Esophagus muscularis mucosa (tissue), 4 donors: ENCODE measurements at regions not wholly inside any gene's neighbourhood (a gene's known extent, or its start where the extent isn't known, plus 50 kb on each side); places are given as distances from the start of the nearest gene placed in this dataset.

Source experiments
- DNase-seq: peaks from one replicate; pipeline ENCODE4 v3.0.0-alpha.2; 2017; ENCODE audit errors: extremely low spot score
- H3K27ac ChIP-seq, 4 donors: fragments of 200-600 bp; sonication (generic); replicated peaks in 1 of 4; 1 replicate in 3 of 4; 2 replicates in 1 of 4; pipeline ENCODE4 v1.5.1; 2016 to 2019; ENCODE audit warnings: mild to moderate bottlenecking in 1 of 4
- H3K27me3 ChIP-seq, 4 donors: fragments of 200-600 bp; sonication (generic); one replicate each; pipeline versions ENCODE4 v1.5.1 to v1.6.0; 2016 to 2019
- H3K36me3 ChIP-seq, 4 donors: fragments of 200-600 bp; sonication (generic); one replicate each; pipeline ENCODE4 v1.5.1; 2016 to 2019
- H3K4me1 ChIP-seq, 4 donors: fragments of 200-600 bp; sonication (generic); one replicate each; pipeline ENCODE4 v1.5.1; 2016 to 2019
- H3K4me3 ChIP-seq, 4 donors: fragments of 200-600 bp; sonication (generic); 1 replicate in 2 of 4; 2 replicates in 2 of 4; pipeline ENCODE4 v1.5.1; 2016 to 2019; ENCODE audit warnings: mild to moderate bottlenecking in 4 of 4, moderate library complexity in 1 of 4
- H3K9me3 ChIP-seq, 4 donors: fragments of 200-600 bp; sonication (generic); 1 replicate in 3 of 4; 2 replicates in 1 of 4; pipeline ENCODE4 v1.5.1; 2016 to 2019
- EP300 ChIP-seq: sonication (generic); formaldehyde crosslinking; IDR thresholded peaks from one replicate; pipeline ENCODE4 v1.6.1; 2017; ENCODE audit warnings: antibody characterized with exemption
- POLR2A ChIP-seq: fragments of 450-650 bp; IDR thresholded peaks from one replicate; pipeline ENCODE4 v1.6.1; 2017; ENCODE audit warnings: antibody characterized with exemption, moderate library complexity, mild to moderate bottlenecking, low read depth
- POLR2AphosphoS5 ChIP-seq, 2 donors: sonication (generic); formaldehyde crosslinking; IDR thresholded peaks; one replicate each; pipeline ENCODE4 v1.6.1; 2017; ENCODE audit warnings: antibody characterized with exemption in 2 of 2
- WGBS: methylation state at CpG from one replicate; pipeline ENCODE4 v1.1.5; 2018; 5-methylcytosine and 5-hydroxymethylcytosine counted together
- intact Hi-C: fragments of 100-400 bp; cut with DNase I; formaldehyde crosslinking; loops from one replicate; pipeline ENCODE4 v1.15.1; 2023
- TF ChIP-seq, protein P1 (sequence below), 3 experiments: fragments of 200-600 bp in 2 of 3; fragments of 450-650 bp in 1 of 3; sonication (generic) in 2 of 3; IDR thresholded peaks; one replicate each; pipeline ENCODE4 v1.5.1; 2017 to 2019; ENCODE audit warnings: antibody characterized with exemption in 3 of 3, mild to moderate bottlenecking in 2 of 3, moderate library complexity in 1 of 3

DNA sequence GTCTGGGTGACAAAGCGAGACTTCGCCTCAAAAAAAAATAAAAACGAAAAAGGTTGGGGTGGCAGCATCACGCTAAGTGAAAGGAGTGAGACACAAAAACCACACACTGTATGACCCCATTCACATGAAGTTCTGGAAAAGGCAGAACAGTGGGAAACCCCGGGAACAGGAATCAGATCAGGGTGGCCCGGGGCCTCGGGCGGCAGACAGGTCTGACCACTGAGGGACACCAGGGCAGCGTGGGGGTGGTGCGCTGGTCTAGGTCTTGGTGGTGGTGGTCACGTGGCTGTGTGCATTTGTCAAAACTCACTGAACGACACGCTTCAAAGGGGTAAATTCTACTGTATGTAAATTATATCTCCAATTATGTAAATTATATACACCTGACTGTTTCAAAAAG lies 79.7 kb upstream of the PRR20G start:
- WGBS = 87% methylated on average over 13 of the region's 13 CpGs
- Histone ChIP-seq H3K9me3 (no peaks in the 10 kb centered on the region), H3K27ac (no peak overlapping the region), H3K27me3 (peaks cover 0 to 56% (median 0%) of the 10 kb centered on the region in 4 donors), H3K4me3 (no peak overlapping the region), H3K4me1 (no peaks in the 10 kb centered on the region), H3K36me3 (no peaks in the 10 kb centered on the region)
- TF ChIP-seq POLR2A = no peak
- no peak for TF ChIP-seq EP300
- no peak for TF ChIP-seq POLR2AphosphoS5 (IDR thresholded peaks at IDR 0.05)
- TF ChIP-seq, protein P1, sequence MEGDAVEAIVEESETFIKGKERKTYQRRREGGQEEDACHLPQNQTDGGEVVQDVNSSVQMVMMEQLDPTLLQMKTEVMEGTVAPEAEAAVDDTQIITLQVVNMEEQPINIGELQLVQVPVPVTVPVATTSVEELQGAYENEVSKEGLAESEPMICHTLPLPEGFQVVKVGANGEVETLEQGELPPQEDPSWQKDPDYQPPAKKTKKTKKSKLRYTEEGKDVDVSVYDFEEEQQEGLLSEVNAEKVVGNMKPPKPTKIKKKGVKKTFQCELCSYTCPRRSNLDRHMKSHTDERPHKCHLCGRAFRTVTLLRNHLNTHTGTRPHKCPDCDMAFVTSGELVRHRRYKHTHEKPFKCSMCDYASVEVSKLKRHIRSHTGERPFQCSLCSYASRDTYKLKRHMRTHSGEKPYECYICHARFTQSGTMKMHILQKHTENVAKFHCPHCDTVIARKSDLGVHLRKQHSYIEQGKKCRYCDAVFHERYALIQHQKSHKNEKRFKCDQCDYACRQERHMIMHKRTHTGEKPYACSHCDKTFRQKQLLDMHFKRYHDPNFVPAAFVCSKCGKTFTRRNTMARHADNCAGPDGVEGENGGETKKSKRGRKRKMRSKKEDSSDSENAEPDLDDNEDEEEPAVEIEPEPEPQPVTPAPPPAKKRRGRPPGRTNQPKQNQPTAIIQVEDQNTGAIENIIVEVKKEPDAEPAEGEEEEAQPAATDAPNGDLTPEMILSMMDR (IDR thresholded peaks at IDR 0.05) = no peak
- DNase-seq = no peak
- intact Hi-C loops = no loop called here

DNA sequence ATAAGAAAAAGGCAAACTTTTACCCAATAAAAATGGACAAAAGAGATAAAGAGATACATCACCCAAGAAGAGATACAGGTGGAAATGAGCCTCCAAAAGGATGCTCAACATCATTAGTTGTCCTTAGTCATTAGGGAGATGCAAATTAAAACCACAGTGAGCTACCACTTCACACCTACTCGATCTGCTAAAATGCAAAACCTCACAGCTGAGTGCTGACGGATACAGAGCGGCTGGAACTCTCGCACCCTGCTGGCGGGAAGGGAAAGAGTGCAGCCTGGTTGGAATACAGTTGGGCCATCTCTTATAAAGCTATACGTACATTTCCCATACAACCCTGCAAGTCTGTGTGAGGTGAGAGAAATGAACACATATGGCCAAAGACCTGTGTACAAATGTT lies 78.5 kb upstream of the PRR20G start:
- TF ChIP-seq POLR2AphosphoS5 (IDR thresholded peaks at IDR 0.05) (no peak), EP300 (no peak), POLR2A (no peak)
- TF ChIP-seq, protein P1 (IDR thresholded peaks at IDR 0.05) = no peak
- intact Hi-C loops = no loop called here
- WGBS = 33% methylated on average over 6 of the region's 6 CpGs

GRCh38 chr3:127365163-127365798 lies 77.4 kb upstream of the PRR20G start:
- Histone ChIP-seq H3K9me3 (no peaks in the 10 kb centered on the region), H3K4me1 (no peaks in the 10 kb centered on the region), H3K27me3 (peaks cover 0 to 55% (median 0%) of the 10 kb centered on the region in 4 donors), H3K27ac (no peak overlapping the region), H3K4me3 (no peak overlapping the region), H3K36me3 (no peaks in the 10 kb centered on the region)
- WGBS = 87% methylated on average over 7 of the region's 7 CpGs
- TF ChIP-seq POLR2AphosphoS5 (IDR thresholded peaks at IDR 0.05) (no peak), POLR2A (no peak), EP300 (no peak)
- TF ChIP-seq, protein P1 (IDR thresholded peaks at IDR 0.05) = no peak
- intact Hi-C loops = no loop called here
- DNase-seq = no peak

More for the DNA sequence above, 78.5 kb upstream of the PRR20G start:
- no peaks in the 10 kb centered on the region for H3K36me3 ChIP-seq
- H3K27ac ChIP-seq = no peak overlapping the region
- H3K4me1 ChIP-seq = no peaks in the 10 kb centered on the region
- peaks cover 0 to 58% (median 0%) of the 10 kb centered on the region in 4 donors for H3K27me3 ChIP-seq
- H3K9me3 ChIP-seq = no peaks in the 10 kb centered on the region
- no peak for DNase-seq
- no peak overlapping the region for H3K4me3 ChIP-seq

GRCh38 chr3:127363891-127364290 lies 76.0 kb upstream of the PRR20G start:
- 74% methylated on average over 3 of the region's 3 CpGs for WGBS
- TF ChIP-seq, protein P1 (IDR thresholded peaks at IDR 0.05) = no peak
- TF ChIP-seq POLR2A (no peak), POLR2AphosphoS5 (IDR thresholded peaks at IDR 0.05) (no peak), EP300 (no peak)
- Histone ChIP-seq H3K27me3 (peaks cover 0 to 43% (median 0%) of the 10 kb centered on the region in 4 donors), H3K4me3 (no peak overlapping the region), H3K36me3 (no peaks in the 10 kb centered on the region), H3K4me1 (no peaks in the 10 kb centered on the region), H3K9me3 (no peaks in the 10 kb centered on the region), H3K27ac (no peak overlapping the region)
- intact Hi-C loops = no loop called here
- DNase-seq = no peak

- H3K9me3 ChIP-seq = no peaks in the 10 kb centered on the region
- TF ChIP-seq POLR2AphosphoS5 (IDR thresholded peaks at IDR 0.05) (no peak), POLR2A (no peak)
- TF ChIP-seq, protein P1 (IDR thresholded peaks at IDR 0.05) = no peak
- no peak overlapping the region for H3K27ac ChIP-seq
- peaks cover 0 to 36% (median 0%) of the 10 kb centered on the region in 4 donors for H3K27me3 ChIP-seq
- WGBS = 71% methylated on average over 6 of the region's 13 CpGs
- no peak overlapping the region for H3K4me3 ChIP-seq
- no peak for DNase-seq
- H3K36me3 ChIP-seq = no peaks in the 10 kb centered on the region
- H3K4me1 ChIP-seq = no peaks in the 10 kb centered on the region
- intact Hi-C loops = no loop called here
These were observed 75.3 kb upstream of the PRR20G start for GRCh38 chr3:127363171-127363570.
